Endothelial cell of umbilical vein (primary cell): ENCODE measurements at regions not wholly inside any gene's neighbourhood (a gene's known extent, or its start where the extent isn't known, plus 50 kb on each side); places are given as distances from the start of the nearest gene placed in this dataset.

ENCODE experiments used
- BruUV-seq: library from RNA; stranded (reverse); fragments of 400-500 nt; replicated peaks from 2 replicates; lab custom pipeline; 2021; lab: Mats Ljungman, UMichigan
- CTCF ChIA-PET: fragments of 300-600, 350-600 bp; sonication (Branson Sonifier 250); formaldehyde crosslinking; loops from one replicate; lab custom pipeline; 2021; ENCODE audit warnings: antibody characterized with exemption, inconsistent platforms; lab: Charles Lee
- POLR2A ChIA-PET: fragments of 300-600, 350-600 bp; sonication (Branson Sonifier 250); formaldehyde crosslinking; loops from one replicate; lab custom pipeline; 2021; ENCODE audit warnings: antibody characterized with exemption, inconsistent platforms; lab: Charles Lee
- DNase-seq: peaks from one replicate; pipeline ENCODE4 v3.0.0-alpha.2; 2011; ENCODE audit warnings: low read depth, low spot score
- FAIRE-seq: peaks from 2 replicates; lab custom pipeline; 2011; peaks lifted over from hg19 to GRCh38; lab: Jason Lieb, UNC
- H2AFZ ChIP-seq: 2 replicates; pipeline ENCODE4 v1.6.0; 2012; ENCODE audit warnings: low read depth, low read length, control low read depth, inconsistent platforms
- H3K27ac ChIP-seq: 2 replicates; pipeline ENCODE4 v1.5.1; 2011; ENCODE audit warnings: low read depth, mild to moderate bottlenecking, control low read depth, low read length, moderate library complexity; ENCODE audit not compliant: insufficient read depth
- H3K27me3 ChIP-seq, 2 experiments: 2 replicates each; pipeline versions ENCODE4 v1.6.0 to v1.6.1; 2011; ENCODE audit warnings: low read length in 2 of 2, mixed read lengths in 1 of 2; ENCODE audit not compliant: control insufficient read depth in 2 of 2, insufficient read depth in 2 of 2
- H3K36me3 ChIP-seq, 2 experiments: 2 replicates in 1 of 2; 3 replicates in 1 of 2; pipeline ENCODE4 v1.5.1; 2011; ENCODE audit warnings: low read length in 2 of 2, mild to moderate bottlenecking in 1 of 2, moderate library complexity in 1 of 2; ENCODE audit not compliant: control insufficient read depth in 2 of 2, insufficient read depth in 2 of 2; ENCODE audit errors: extremely low read depth in 1 of 2
- H3K4me1 ChIP-seq: 3 replicates; pipeline ENCODE4 v1.5.1; 2011; ENCODE audit warnings: mild to moderate bottlenecking, low read length; ENCODE audit not compliant: control insufficient read depth, insufficient read depth; ENCODE audit errors: extremely low read depth
- H3K4me2 ChIP-seq: 2 replicates; pipeline ENCODE4 v1.6.1; 2011; ENCODE audit warnings: low read length, control low read depth, mixed read lengths; ENCODE audit not compliant: insufficient read depth
- H3K4me3 ChIP-seq, 3 experiments: fragments of 200-600 bp in 1 of 3; sonication (generic), shearing (Covaris generic) in 1 of 3; replicated peaks in 1 of 3; 2 replicates each; pipeline ENCODE4 v1.5.1; 2011 to 2016; ENCODE audit warnings: control low read depth in 3 of 3, low read length in 3 of 3, mild to moderate bottlenecking in 2 of 3, inconsistent platforms in 1 of 3, low read depth in 1 of 3, moderate library complexity in 1 of 3; ENCODE audit not compliant: insufficient read depth in 1 of 3
- H3K79me2 ChIP-seq: 2 replicates; pipeline ENCODE4 v1.6.0; 2012; ENCODE audit warnings: low read length, inconsistent platforms; ENCODE audit not compliant: control insufficient read depth, insufficient read depth
- H3K9ac ChIP-seq: replicated peaks from 2 replicates; pipeline ENCODE3; 2011; ENCODE audit warnings: low read length, control low read depth; ENCODE audit not compliant: insufficient read depth; ENCODE audit errors: extremely low read depth
- H3K9me1 ChIP-seq: replicated peaks from 3 replicates; pipeline ENCODE4 v1.6.0; 2011; ENCODE audit warnings: mild to moderate bottlenecking, low read length; ENCODE audit not compliant: control insufficient read depth, insufficient read depth; ENCODE audit errors: extremely low read depth
- H3K9me3 ChIP-seq: replicated peaks from 2 replicates; pipeline ENCODE4 v1.5.1; 2012; ENCODE audit warnings: low read length, inconsistent platforms; ENCODE audit not compliant: control insufficient read depth, insufficient read depth
- H4K20me1 ChIP-seq: replicated peaks from 2 replicates; pipeline ENCODE3; 2011; ENCODE audit warnings: mild to moderate bottlenecking, low read length; ENCODE audit not compliant: control insufficient read depth, insufficient read depth; ENCODE audit errors: extremely low read depth
- EZH2 ChIP-seq: IDR thresholded peaks from 2 replicates; pipeline ENCODE4 v1.6.1; 2012; ENCODE audit warnings: borderline replicate concordance, low read depth, mild to moderate bottlenecking, moderate library complexity, low read length, inconsistent platforms; ENCODE audit not compliant: severe bottlenecking
- FOS ChIP-seq: IDR thresholded peaks from 2 replicates; pipeline ENCODE4 v1.6.1; 2011; ENCODE audit warnings: mild to moderate bottlenecking, low read length, moderate library complexity, borderline replicate concordance; ENCODE audit not compliant: insufficient read depth
- GATA2 ChIP-seq: IDR thresholded peaks from 2 replicates; pipeline ENCODE4 v1.7.0; 2011; ENCODE audit warnings: low read depth, mild to moderate bottlenecking, moderate library complexity, mixed read lengths, low read length; ENCODE audit not compliant: insufficient read length, insufficient read depth
- JUN ChIP-seq: IDR thresholded peaks from 2 replicates; pipeline ENCODE4 v1.6.1; 2011; ENCODE audit warnings: borderline replicate concordance, low read depth; ENCODE audit not compliant: insufficient read length, insufficient read depth
- MYC ChIP-seq: IDR thresholded peaks from one replicate; pipeline ENCODE4 v1.6.1; 2011; ENCODE audit warnings: mild to moderate bottlenecking, low read depth, low read length
- POLR2A ChIP-seq: IDR thresholded peaks from 2 replicates; pipeline ENCODE4 v1.6.1; 2012; ENCODE audit warnings: low read depth, mild to moderate bottlenecking, control low read depth, low read length
- POLR2AphosphoS5 ChIP-seq: IDR thresholded peaks from 2 replicates; pipeline ENCODE4 v1.6.1; 2012; ENCODE audit warnings: low read depth, mild to moderate bottlenecking, control low read depth, low read length, moderate library complexity; ENCODE audit not compliant: insufficient read depth
- dilution Hi-C: fragments of 300-500 bp; cut with MboI; formaldehyde crosslinking; loops from one replicate; pipeline ENCODE4 v1.15.0; 2019; ENCODE audit warnings: low sequenced_read_pairs; ENCODE audit not compliant: extremely low pct_ligation_motif_present
- intact Hi-C: fragments of 100-400 bp; cut with micrococcal nuclease; formaldehyde crosslinking; loops from one replicate; pipeline ENCODE4 v1.10.0; 2022
- TF ChIP-seq, protein P1 (sequence below), 2 donors: IDR thresholded peaks; 1 replicate in 1 of 2; 2 replicates in 1 of 2; pipeline ENCODE4 v1.5.1; 2011; ENCODE audit warnings: low read length in 2 of 2, mild to moderate bottlenecking in 2 of 2, moderate library complexity in 2 of 2, control low read depth in 1 of 2, inconsistent platforms in 1 of 2, low read depth in 1 of 2; ENCODE audit not compliant: insufficient read depth in 1 of 2; ENCODE audit errors: extremely low read depth in 1 of 2
- TF ChIP-seq, protein P2 (sequence below): IDR thresholded peaks from 2 replicates; pipeline ENCODE4 v1.6.1; 2011; ENCODE audit not compliant: insufficient read depth, insufficient read length

DNA sequence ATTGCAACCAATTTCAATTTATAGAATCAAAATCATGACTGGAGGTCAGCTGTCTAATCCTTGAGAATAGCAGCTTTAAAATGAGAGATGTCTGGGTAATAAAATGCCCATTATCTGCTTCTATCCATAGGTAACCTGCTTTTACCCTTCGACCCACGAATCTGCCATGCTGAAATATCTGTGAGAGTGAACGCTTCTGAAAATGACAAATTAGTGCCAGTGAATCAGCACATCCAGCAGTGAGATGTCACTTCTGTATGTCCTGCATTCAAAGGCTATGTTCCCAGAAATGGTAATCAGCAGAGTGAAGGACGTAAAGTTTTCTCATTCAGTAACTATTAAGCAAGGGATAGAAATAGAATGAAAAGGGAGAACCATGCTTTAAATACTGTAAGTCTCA lies 532.4 kb upstream of the ITGA1 start:
- no peaks in the 10 kb centered on the region for H3K36me3 ChIP-seq
- no peak overlapping the region for H3K27ac ChIP-seq
- no TSS peak for BruUV-seq
- ChIA-PET POLR2A (no interaction called here), CTCF (no interaction called here)
- DNase-seq = no peak
- H3K79me2 ChIP-seq = no peaks in the 10 kb centered on the region
- no peak for FAIRE-seq
- no peaks in the 10 kb centered on the region for H3K27me3 ChIP-seq
- no peaks in the 10 kb centered on the region for H3K9me1 ChIP-seq
- no peak for TF ChIP-seq JUN
- TF ChIP-seq FOS = no peak
- no peak for TF ChIP-seq EZH2
- TF ChIP-seq, protein P1, sequence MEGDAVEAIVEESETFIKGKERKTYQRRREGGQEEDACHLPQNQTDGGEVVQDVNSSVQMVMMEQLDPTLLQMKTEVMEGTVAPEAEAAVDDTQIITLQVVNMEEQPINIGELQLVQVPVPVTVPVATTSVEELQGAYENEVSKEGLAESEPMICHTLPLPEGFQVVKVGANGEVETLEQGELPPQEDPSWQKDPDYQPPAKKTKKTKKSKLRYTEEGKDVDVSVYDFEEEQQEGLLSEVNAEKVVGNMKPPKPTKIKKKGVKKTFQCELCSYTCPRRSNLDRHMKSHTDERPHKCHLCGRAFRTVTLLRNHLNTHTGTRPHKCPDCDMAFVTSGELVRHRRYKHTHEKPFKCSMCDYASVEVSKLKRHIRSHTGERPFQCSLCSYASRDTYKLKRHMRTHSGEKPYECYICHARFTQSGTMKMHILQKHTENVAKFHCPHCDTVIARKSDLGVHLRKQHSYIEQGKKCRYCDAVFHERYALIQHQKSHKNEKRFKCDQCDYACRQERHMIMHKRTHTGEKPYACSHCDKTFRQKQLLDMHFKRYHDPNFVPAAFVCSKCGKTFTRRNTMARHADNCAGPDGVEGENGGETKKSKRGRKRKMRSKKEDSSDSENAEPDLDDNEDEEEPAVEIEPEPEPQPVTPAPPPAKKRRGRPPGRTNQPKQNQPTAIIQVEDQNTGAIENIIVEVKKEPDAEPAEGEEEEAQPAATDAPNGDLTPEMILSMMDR (IDR thresholded peaks at IDR 0.05; ENCODE audit: extremely low read depth in 1 of 2, insufficient read depth in 1 of 2, low read depth in 1 of 2, low read length in 2 of 2) = no peak
- TF ChIP-seq GATA2 = no peak
- TF ChIP-seq MYC = no peak
- no peak for TF ChIP-seq POLR2AphosphoS5
- TF ChIP-seq, protein P2, sequence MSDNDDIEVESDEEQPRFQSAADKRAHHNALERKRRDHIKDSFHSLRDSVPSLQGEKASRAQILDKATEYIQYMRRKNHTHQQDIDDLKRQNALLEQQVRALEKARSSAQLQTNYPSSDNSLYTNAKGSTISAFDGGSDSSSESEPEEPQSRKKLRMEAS = no peak
- no peak for TF ChIP-seq POLR2A
- no peak overlapping the region for H3K4me3 ChIP-seq
- no peak overlapping the region for H3K9ac ChIP-seq
- intact Hi-C loops = no loop called here
- H3K4me1 ChIP-seq = no peaks in the 10 kb centered on the region
- dilution Hi-C loops = no loop called here
- no peak overlapping the region for H3K4me2 ChIP-seq
- no peaks in the 10 kb centered on the region for H4K20me1 ChIP-seq
- H2AFZ ChIP-seq = no peak overlapping the region
- H3K9me3 ChIP-seq = no peaks in the 10 kb centered on the region
